HepG2 (cell line): ENCODE measurements at regions not wholly inside any gene's neighbourhood (a gene's known extent, or its start where the extent isn't known, plus 50 kb on each side); places are given as distances from the start of the nearest gene placed in this dataset.

Experiments
- CHCHD3 ChIP-seq: sonication (generic); formaldehyde crosslinking; IDR thresholded peaks from 2 replicates; pipeline ENCODE4 v1.8.0; 2022; ENCODE audit warnings: mild to moderate bottlenecking, missing genetic modification reagents, moderate library complexity
- FOSL2 ChIP-seq: sonication (generic); formaldehyde crosslinking; IDR thresholded peaks from 2 replicates; pipeline ENCODE4 v1.4.0; 2020; ENCODE audit warnings: missing genetic modification reagents
- FOXO1 ChIP-seq: sonication (generic); formaldehyde crosslinking; IDR thresholded peaks from 2 replicates; pipeline ENCODE4 v1.4.0; 2020; ENCODE audit warnings: missing genetic modification reagents
- HDAC1 ChIP-seq: sonication (generic); formaldehyde crosslinking; IDR thresholded peaks from 2 replicates; pipeline ENCODE4 v1.5.1; 2020; ENCODE audit warnings: mild to moderate bottlenecking, missing genetic modification reagents
- HNF4A ChIP-seq: sonication (generic); formaldehyde crosslinking; IDR thresholded peaks from 2 replicates; pipeline ENCODE4 v1.4.0; 2020; ENCODE audit warnings: missing genetic modification reagents
- PPARG ChIP-seq: conservative IDR thresholded peaks from 2 replicates; pipeline ENCODE4 v1.6.1; 2016; ENCODE audit warnings: missing biosample characterization, missing genetic modification reagents
- RARA ChIP-seq: IDR thresholded peaks from 2 replicates; pipeline ENCODE4 v1.6.1; 2016; ENCODE audit warnings: missing genetic modification reagents, missing compliant biosample characterization
- RXRB ChIP-seq: IDR thresholded peaks from 2 replicates; pipeline ENCODE4 v1.6.1; 2016; ENCODE audit warnings: borderline replicate concordance, missing genetic modification reagents, missing compliant biosample characterization
- SALL1 ChIP-seq: sonication (generic); formaldehyde crosslinking; IDR thresholded peaks from 2 replicates; pipeline ENCODE4 v1.8.0; 2022; ENCODE audit warnings: mild to moderate bottlenecking, missing genetic modification reagents
- SOX13 ChIP-seq, 3 experiments: fragments of 450-650 bp in 1 of 3; sonication (generic) in 1 of 3; formaldehyde crosslinking in 1 of 3; IDR thresholded peaks in 2 of 3; conservative IDR thresholded peaks in 1 of 3; 2 replicates each; pipeline versions ENCODE4 v1.5.0 to v1.6.1; 2016 to 2020; ENCODE audit warnings: antibody characterized with exemption in 1 of 3, mild to moderate bottlenecking in 1 of 3, missing compliant biosample characterization in 1 of 3, missing genetic modification reagents in 1 of 3, moderate library complexity in 1 of 3
- ZSCAN29 ChIP-seq: sonication (generic); formaldehyde crosslinking; conservative IDR thresholded peaks from 2 replicates; pipeline ENCODE4 v1.4.0; 2020; ENCODE audit warnings: mild to moderate bottlenecking, missing genetic modification reagents
- TF ChIP-seq, protein P1 (sequence below): sonication (generic); formaldehyde crosslinking; IDR thresholded peaks from 2 replicates; pipeline ENCODE4 v1.5.1; 2020; ENCODE audit warnings: mild to moderate bottlenecking, missing genetic modification reagents, borderline replicate concordance
- TF ChIP-seq, protein P2 (sequence below): sonication (generic); formaldehyde crosslinking; IDR thresholded peaks from 2 replicates; pipeline ENCODE4 v1.5.1; 2020; ENCODE audit warnings: mild to moderate bottlenecking, moderate library complexity, missing genetic modification reagents
- TF ChIP-seq, protein P3 (sequence below): sonication (generic); formaldehyde crosslinking; IDR thresholded peaks from 2 replicates; pipeline ENCODE4 v1.5.1; 2020; ENCODE audit warnings: mild to moderate bottlenecking, missing genetic modification reagents, moderate library complexity
- TF ChIP-seq, protein P4 (sequence below): sonication (generic); formaldehyde crosslinking; IDR thresholded peaks from 2 replicates; pipeline ENCODE4 v1.4.0; 2020; ENCODE audit warnings: missing genetic modification reagents, borderline replicate concordance

DNA sequence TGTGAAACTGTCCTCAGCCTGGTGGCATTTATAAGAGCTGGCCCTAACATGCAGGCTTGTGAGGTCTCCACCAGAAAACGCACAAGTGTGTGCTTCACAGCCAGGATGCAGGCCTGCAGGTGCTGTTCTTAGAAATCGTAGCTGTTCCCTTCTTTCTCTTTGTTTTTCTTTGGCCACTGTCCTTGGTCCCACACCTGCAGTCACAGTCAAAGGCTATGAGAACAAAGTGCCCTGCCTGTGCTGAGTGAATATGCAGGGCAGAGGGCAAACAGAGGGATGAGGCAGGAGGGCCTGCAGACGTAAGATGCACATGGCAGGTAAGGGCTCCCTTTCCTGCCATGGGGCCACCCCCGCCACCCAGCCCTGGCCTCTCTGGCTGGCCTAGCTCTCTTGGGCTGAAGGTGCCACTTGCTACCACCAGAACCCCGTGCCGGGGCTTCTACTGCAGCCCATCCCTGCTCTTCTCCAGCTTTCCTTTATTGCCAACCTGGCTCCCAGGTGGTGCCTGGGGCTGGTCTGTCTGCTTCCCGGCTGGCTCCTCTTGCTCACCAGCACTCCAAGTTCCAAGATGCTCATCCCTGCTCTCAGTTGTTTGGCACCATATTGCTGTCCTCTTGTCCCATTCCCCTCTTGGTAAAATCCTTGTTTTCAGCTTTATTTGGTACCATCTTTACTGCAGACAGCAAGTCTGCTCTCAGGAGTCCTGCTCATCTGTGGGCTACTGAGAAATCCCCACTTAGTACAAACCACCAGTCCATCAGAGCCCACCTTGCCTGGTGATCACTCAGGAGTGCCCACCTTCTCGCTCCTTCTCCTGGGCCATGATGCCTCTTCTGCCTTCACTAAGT lies 308.1 kb upstream of the ZMIZ1 start (continued):
- TF ChIP-seq, protein P1, sequence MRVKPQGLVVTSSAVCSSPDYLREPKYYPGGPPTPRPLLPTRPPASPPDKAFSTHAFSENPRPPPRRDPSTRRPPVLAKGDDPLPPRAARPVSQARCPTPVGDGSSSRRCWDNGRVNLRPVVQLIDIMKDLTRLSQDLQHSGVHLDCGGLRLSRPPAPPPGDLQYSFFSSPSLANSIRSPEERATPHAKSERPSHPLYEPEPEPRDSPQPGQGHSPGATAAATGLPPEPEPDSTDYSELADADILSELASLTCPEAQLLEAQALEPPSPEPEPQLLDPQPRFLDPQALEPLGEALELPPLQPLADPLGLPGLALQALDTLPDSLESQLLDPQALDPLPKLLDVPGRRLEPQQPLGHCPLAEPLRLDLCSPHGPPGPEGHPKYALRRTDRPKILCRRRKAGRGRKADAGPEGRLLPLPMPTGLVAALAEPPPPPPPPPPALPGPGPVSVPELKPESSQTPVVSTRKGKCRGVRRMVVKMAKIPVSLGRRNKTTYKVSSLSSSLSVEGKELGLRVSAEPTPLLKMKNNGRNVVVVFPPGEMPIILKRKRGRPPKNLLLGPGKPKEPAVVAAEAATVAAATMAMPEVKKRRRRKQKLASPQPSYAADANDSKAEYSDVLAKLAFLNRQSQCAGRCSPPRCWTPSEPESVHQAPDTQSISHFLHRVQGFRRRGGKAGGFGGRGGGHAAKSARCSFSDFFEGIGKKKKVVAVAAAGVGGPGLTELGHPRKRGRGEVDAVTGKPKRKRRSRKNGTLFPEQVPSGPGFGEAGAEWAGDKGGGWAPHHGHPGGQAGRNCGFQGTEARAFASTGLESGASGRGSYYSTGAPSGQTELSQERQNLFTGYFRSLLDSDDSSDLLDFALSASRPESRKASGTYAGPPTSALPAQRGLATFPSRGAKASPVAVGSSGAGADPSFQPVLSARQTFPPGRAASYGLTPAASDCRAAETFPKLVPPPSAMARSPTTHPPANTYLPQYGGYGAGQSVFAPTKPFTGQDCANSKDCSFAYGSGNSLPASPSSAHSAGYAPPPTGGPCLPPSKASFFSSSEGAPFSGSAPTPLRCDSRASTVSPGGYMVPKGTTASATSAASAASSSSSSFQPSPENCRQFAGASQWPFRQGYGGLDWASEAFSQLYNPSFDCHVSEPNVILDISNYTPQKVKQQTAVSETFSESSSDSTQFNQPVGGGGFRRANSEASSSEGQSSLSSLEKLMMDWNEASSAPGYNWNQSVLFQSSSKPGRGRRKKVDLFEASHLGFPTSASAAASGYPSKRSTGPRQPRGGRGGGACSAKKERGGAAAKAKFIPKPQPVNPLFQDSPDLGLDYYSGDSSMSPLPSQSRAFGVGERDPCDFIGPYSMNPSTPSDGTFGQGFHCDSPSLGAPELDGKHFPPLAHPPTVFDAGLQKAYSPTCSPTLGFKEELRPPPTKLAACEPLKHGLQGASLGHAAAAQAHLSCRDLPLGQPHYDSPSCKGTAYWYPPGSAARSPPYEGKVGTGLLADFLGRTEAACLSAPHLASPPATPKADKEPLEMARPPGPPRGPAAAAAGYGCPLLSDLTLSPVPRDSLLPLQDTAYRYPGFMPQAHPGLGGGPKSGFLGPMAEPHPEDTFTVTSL (CRISPR knock-in tag) = 0 out of 2 replicates have a peak, but pooled peaks have one; percentile 18
- TF ChIP-seq RARA (CRISPR knock-in tag) (peak; percentile 77), SOX13 (IDR thresholded peaks at IDR 0.05) (no peak), SOX13 (CRISPR knock-in tag; conservative IDR thresholded peaks at IDR 0.05 in 1 of 2, IDR thresholded peaks at IDR 0.05 in 1 of 2) (peak in 1 of 2 experiments; percentile 64; a peak in 2 of 4 replicates), PPARG (peak; percentile 74), RXRB (CRISPR knock-in tag) (peak; percentile 75; the same call in 1 of the 2 replicates), FOXO1 (CRISPR knock-in tag) (0 out of 2 replicates have a peak, but pooled peaks have one; percentile 9), ZSCAN29 (CRISPR knock-in tag) (no peak), HDAC1 (peak; percentile 61; the same call in 1 of the 2 replicates), CHCHD3 (no peak), SALL1 (peak; percentile 37), HNF4A (CRISPR knock-in tag) (peak; percentile 24; the same call in 1 of the 2 replicates), FOSL2 (CRISPR knock-in tag) (0 out of 2 replicates have a peak, but pooled peaks have one; percentile 12)
- TF ChIP-seq, protein P2, sequence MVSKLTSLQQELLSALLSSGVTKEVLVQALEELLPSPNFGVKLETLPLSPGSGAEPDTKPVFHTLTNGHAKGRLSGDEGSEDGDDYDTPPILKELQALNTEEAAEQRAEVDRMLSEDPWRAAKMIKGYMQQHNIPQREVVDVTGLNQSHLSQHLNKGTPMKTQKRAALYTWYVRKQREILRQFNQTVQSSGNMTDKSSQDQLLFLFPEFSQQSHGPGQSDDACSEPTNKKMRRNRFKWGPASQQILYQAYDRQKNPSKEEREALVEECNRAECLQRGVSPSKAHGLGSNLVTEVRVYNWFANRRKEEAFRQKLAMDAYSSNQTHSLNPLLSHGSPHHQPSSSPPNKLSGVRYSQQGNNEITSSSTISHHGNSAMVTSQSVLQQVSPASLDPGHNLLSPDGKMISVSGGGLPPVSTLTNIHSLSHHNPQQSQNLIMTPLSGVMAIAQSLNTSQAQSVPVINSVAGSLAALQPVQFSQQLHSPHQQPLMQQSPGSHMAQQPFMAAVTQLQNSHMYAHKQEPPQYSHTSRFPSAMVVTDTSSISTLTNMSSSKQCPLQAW (CRISPR knock-in tag) = 0 out of 2 replicates have a peak, but pooled peaks have one; percentile 24
- TF ChIP-seq, protein P3, sequence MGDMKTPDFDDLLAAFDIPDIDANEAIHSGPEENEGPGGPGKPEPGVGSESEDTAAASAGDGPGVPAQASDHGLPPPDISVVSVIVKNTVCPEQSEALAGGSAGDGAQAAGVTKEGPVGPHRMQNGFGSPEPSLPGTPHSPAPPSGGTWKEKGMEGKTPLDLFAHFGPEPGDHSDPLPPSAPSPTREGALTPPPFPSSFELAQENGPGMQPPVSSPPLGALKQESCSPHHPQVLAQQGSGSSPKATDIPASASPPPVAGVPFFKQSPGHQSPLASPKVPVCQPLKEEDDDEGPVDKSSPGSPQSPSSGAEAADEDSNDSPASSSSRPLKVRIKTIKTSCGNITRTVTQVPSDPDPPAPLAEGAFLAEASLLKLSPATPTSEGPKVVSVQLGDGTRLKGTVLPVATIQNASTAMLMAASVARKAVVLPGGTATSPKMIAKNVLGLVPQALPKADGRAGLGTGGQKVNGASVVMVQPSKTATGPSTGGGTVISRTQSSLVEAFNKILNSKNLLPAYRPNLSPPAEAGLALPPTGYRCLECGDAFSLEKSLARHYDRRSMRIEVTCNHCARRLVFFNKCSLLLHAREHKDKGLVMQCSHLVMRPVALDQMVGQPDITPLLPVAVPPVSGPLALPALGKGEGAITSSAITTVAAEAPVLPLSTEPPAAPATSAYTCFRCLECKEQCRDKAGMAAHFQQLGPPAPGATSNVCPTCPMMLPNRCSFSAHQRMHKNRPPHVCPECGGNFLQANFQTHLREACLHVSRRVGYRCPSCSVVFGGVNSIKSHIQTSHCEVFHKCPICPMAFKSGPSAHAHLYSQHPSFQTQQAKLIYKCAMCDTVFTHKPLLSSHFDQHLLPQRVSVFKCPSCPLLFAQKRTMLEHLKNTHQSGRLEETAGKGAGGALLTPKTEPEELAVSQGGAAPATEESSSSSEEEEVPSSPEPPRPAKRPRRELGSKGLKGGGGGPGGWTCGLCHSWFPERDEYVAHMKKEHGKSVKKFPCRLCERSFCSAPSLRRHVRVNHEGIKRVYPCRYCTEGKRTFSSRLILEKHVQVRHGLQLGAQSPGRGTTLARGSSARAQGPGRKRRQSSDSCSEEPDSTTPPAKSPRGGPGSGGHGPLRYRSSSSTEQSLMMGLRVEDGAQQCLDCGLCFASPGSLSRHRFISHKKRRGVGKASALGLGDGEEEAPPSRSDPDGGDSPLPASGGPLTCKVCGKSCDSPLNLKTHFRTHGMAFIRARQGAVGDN (CRISPR knock-in tag) = peak; percentile 5; the same call in 1 of the 2 replicates
- TF ChIP-seq, protein P4, sequence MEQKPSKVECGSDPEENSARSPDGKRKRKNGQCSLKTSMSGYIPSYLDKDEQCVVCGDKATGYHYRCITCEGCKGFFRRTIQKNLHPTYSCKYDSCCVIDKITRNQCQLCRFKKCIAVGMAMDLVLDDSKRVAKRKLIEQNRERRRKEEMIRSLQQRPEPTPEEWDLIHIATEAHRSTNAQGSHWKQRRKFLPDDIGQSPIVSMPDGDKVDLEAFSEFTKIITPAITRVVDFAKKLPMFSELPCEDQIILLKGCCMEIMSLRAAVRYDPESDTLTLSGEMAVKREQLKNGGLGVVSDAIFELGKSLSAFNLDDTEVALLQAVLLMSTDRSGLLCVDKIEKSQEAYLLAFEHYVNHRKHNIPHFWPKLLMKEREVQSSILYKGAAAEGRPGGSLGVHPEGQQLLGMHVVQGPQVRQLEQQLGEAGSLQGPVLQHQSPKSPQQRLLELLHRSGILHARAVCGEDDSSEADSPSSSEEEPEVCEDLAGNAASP = no peak
